Hepatocyte (in vitro differentiated cells): ENCODE measurements at regions not wholly inside any gene's neighbourhood (a gene's known extent, or its start where the extent isn't known, plus 50 kb on each side); places are given as distances from the start of the nearest gene placed in this dataset.

Source experiments
- DNase-seq: peaks from one replicate; pipeline ENCODE4 v3.0.0-alpha.2; 2016; ENCODE audit warnings: low spot score
- H2AFZ ChIP-seq: fragments of 200-600 bp; sonication (generic); 2 replicates; pipeline ENCODE4 v1.6.0; 2016; ENCODE audit warnings: antibody characterized with exemption, mild to moderate bottlenecking
- H3K27ac ChIP-seq: fragments of 200-600 bp; sonication (generic); 2 replicates; pipeline ENCODE4 v1.5.1; 2016; ENCODE audit warnings: mild to moderate bottlenecking
- H3K27me3 ChIP-seq: fragments of 200-600 bp; sonication (generic); 2 replicates; pipeline ENCODE4 v1.6.1; 2016
- H3K36me3 ChIP-seq: fragments of 200-600 bp; sonication (generic); replicated peaks from 2 replicates; pipeline ENCODE4 v1.5.1; 2016; ENCODE audit warnings: low read depth; ENCODE audit not compliant: insufficient read depth
- H3K4me1 ChIP-seq: fragments of 200-600 bp; sonication (generic); 2 replicates; pipeline ENCODE4 v1.5.1; 2016; ENCODE audit warnings: mild to moderate bottlenecking, moderate library complexity; ENCODE audit not compliant: insufficient read depth
- H3K4me2 ChIP-seq: fragments of 200-600 bp; sonication (generic); 2 replicates; pipeline ENCODE4 v1.6.0; 2016
- H3K4me3 ChIP-seq: fragments of 200-600 bp; sonication (generic); 2 replicates; pipeline ENCODE4 v1.5.1; 2016; ENCODE audit warnings: mild to moderate bottlenecking
- H3K79me2 ChIP-seq: fragments of 200-600 bp; sonication (generic); 2 replicates; pipeline ENCODE4 v1.6.0; 2017; ENCODE audit warnings: mild to moderate bottlenecking
- H3K9me2 ChIP-seq: fragments of 200-600 bp; sonication (generic); replicated peaks from 2 replicates; pipeline ENCODE4 v1.6.0; 2017; ENCODE audit warnings: mild to moderate bottlenecking; ENCODE audit not compliant: insufficient read depth
- H3K9me3 ChIP-seq: fragments of 200-600 bp; sonication (generic); 2 replicates; pipeline ENCODE4 v1.5.1; 2016; ENCODE audit warnings: low read depth, mild to moderate bottlenecking
- H4K20me1 ChIP-seq: fragments of 200-600 bp; sonication (generic); 2 replicates; pipeline ENCODE4 v1.6.0; 2016; ENCODE audit warnings: mild to moderate bottlenecking; ENCODE audit not compliant: insufficient read depth, poor library complexity, severe bottlenecking
- EZH2 ChIP-seq: fragments of 200-600 bp; sonication (generic); IDR thresholded peaks from 2 replicates; pipeline ENCODE4 v1.6.1; 2016; ENCODE audit warnings: antibody characterized with exemption, mild to moderate bottlenecking, borderline replicate concordance
- EZH2phosphoT487 ChIP-seq: fragments of 200-600 bp; sonication (generic); IDR thresholded peaks from one replicate; pipeline ENCODE4 v1.6.1; 2018; ENCODE audit warnings: antibody characterized with exemption, mild to moderate bottlenecking, low read depth, moderate library complexity; ENCODE audit not compliant: unreplicated experiment, severe bottlenecking
- WGBS: methylation state at CpG from one replicate; pipeline ENCODE4 v1.1.6; 2016; ENCODE audit warnings: low lambda C conversion rate; ENCODE audit errors: missing lambda C conversion rate; 5-methylcytosine and 5-hydroxymethylcytosine counted together
- TF ChIP-seq, protein P1 (sequence below): fragments of 200-600 bp; sonication (generic); IDR thresholded peaks from 2 replicates; pipeline ENCODE4 v1.5.1; 2016; ENCODE audit warnings: antibody characterized with exemption, mild to moderate bottlenecking; ENCODE audit not compliant: poor library complexity

GRCh38 chr5:25489834-25490538, 845.2 kb upstream of the CDH10 start:
- Histone ChIP-seq H2AFZ (no peak overlapping the region), H3K27ac (no peak overlapping the region), H3K36me3 (no peaks in the 10 kb centered on the region), H3K4me3 (no peak overlapping the region), H4K20me1 (no peaks in the 10 kb centered on the region), H3K4me1 (no peaks in the 10 kb centered on the region), H3K9me2 (no peaks in the 10 kb centered on the region), H3K79me2 (no peaks in the 10 kb centered on the region), H3K4me2 (no peak overlapping the region), H3K9me3 (no peaks in the 10 kb centered on the region), H3K27me3 (no peaks in the 10 kb centered on the region)
- DNase-seq = no peak
- no peak for TF ChIP-seq EZH2phosphoT487
- no peak for TF ChIP-seq EZH2
- TF ChIP-seq, protein P1, sequence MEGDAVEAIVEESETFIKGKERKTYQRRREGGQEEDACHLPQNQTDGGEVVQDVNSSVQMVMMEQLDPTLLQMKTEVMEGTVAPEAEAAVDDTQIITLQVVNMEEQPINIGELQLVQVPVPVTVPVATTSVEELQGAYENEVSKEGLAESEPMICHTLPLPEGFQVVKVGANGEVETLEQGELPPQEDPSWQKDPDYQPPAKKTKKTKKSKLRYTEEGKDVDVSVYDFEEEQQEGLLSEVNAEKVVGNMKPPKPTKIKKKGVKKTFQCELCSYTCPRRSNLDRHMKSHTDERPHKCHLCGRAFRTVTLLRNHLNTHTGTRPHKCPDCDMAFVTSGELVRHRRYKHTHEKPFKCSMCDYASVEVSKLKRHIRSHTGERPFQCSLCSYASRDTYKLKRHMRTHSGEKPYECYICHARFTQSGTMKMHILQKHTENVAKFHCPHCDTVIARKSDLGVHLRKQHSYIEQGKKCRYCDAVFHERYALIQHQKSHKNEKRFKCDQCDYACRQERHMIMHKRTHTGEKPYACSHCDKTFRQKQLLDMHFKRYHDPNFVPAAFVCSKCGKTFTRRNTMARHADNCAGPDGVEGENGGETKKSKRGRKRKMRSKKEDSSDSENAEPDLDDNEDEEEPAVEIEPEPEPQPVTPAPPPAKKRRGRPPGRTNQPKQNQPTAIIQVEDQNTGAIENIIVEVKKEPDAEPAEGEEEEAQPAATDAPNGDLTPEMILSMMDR = no peak
- WGBS = 85% methylated on average over 6 of the region's 6 CpGs

DNA sequence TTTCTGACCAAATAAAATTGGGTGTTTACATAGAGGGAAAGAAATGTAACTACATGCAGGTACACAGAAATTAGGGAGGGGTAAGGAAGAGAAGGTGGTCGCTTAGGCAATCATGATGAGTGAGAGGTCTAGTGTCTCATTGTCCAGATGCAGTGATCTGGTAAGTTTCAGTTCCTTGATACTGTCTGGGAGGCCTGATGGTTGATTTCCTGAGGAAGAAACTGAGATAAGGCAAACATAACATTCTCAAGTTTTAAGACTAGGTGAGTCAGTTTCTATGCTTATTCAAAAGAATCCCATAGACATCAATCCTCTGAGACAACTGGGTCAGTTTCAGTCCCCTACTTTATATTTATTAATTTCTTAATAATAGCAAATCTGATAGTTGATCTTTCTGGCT, 843.3 kb upstream of the CDH10 start:
- 62% methylated on average over 1 of the region's 1 CpG for WGBS
- Histone ChIP-seq H3K79me2 (no peaks in the 10 kb centered on the region), H3K4me1 (no peaks in the 10 kb centered on the region), H3K9me2 (no peaks in the 10 kb centered on the region), H3K27me3 (no peaks in the 10 kb centered on the region), H3K27ac (no peak overlapping the region), H2AFZ (no peak overlapping the region), H3K4me3 (no peak overlapping the region), H4K20me1 (no peaks in the 10 kb centered on the region), H3K9me3 (no peaks in the 10 kb centered on the region), H3K36me3 (no peaks in the 10 kb centered on the region), H3K4me2 (no peak overlapping the region)
- no peak for DNase-seq
- TF ChIP-seq EZH2 = no peak
- TF ChIP-seq EZH2phosphoT487 = no peak
- TF ChIP-seq, protein P1 = no peak

DNA sequence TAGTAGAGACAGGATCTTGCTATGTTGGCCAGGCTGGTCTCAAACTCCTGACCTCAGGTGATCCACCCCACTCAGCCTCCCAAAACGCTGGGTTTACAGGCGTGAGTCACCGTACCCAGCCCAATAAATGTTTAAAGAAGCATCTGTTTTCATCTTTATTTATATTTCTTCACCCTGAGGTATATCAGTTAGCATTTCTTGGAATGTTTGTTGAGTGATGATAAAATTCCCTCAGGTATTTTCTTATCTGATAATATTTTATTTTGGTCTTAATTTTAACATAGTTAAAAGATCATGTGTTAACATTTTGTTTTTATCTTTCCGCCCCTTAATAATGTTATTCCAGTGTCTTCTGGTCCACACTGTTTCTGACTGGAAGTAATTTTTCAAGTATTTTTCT, 839.6 kb upstream of the CDH10 start:
- 76% methylated on average over 4 of the region's 4 CpGs for WGBS

More for the DNA sequence above, 839.6 kb upstream of the CDH10 start:
- Histone ChIP-seq H4K20me1 (no peaks in the 10 kb centered on the region), H2AFZ (no peak overlapping the region), H3K79me2 (no peaks in the 10 kb centered on the region), H3K4me3 (no peak overlapping the region), H3K36me3 (no peaks in the 10 kb centered on the region), H3K4me1 (no peaks in the 10 kb centered on the region), H3K27ac (no peak overlapping the region), H3K4me2 (no peak overlapping the region), H3K27me3 (no peaks in the 10 kb centered on the region), H3K9me3 (no peaks in the 10 kb centered on the region), H3K9me2 (no peaks in the 10 kb centered on the region)
- DNase-seq = no peak
- TF ChIP-seq, protein P1 = no peak
- TF ChIP-seq EZH2 = no peak
- TF ChIP-seq EZH2phosphoT487 = no peak
